ENCODE measurements at regions not wholly inside any gene's neighbourhood (a gene's known extent, or its start where the extent isn't known, plus 50 kb on each side); places are given as distances from the start of the nearest gene placed in this dataset.

- Histone ChIP-seq H3K4me1 (peaks cover 0 to 6% (median 0%) of the 10 kb centered on the region in 3 donors), H3K27me3 (no peaks in the 10 kb centered on the region), H3K9me3 (no peaks in the 10 kb centered on the region), H3K36me3 (no peaks in the 10 kb centered on the region), H3K27ac (no peak overlapping the region), H3K4me3 (no peak overlapping the region)
- DNase-seq = no peak
- TF ChIP-seq, protein P1, sequence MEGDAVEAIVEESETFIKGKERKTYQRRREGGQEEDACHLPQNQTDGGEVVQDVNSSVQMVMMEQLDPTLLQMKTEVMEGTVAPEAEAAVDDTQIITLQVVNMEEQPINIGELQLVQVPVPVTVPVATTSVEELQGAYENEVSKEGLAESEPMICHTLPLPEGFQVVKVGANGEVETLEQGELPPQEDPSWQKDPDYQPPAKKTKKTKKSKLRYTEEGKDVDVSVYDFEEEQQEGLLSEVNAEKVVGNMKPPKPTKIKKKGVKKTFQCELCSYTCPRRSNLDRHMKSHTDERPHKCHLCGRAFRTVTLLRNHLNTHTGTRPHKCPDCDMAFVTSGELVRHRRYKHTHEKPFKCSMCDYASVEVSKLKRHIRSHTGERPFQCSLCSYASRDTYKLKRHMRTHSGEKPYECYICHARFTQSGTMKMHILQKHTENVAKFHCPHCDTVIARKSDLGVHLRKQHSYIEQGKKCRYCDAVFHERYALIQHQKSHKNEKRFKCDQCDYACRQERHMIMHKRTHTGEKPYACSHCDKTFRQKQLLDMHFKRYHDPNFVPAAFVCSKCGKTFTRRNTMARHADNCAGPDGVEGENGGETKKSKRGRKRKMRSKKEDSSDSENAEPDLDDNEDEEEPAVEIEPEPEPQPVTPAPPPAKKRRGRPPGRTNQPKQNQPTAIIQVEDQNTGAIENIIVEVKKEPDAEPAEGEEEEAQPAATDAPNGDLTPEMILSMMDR (IDR thresholded peaks at IDR 0.05) = no peak
- no peak for TF ChIP-seq POLR2A (IDR thresholded peaks at IDR 0.05)
- intact Hi-C loops (cut with DNase I) = no loop called here
- 38 to 54% methylated on average over 4 of the region's 4 CpGs for WGBS, 2 donors
Observed at GRCh38 chr4:18247189-18247588, 225.6 kb upstream of the LCORL start.

DNA sequence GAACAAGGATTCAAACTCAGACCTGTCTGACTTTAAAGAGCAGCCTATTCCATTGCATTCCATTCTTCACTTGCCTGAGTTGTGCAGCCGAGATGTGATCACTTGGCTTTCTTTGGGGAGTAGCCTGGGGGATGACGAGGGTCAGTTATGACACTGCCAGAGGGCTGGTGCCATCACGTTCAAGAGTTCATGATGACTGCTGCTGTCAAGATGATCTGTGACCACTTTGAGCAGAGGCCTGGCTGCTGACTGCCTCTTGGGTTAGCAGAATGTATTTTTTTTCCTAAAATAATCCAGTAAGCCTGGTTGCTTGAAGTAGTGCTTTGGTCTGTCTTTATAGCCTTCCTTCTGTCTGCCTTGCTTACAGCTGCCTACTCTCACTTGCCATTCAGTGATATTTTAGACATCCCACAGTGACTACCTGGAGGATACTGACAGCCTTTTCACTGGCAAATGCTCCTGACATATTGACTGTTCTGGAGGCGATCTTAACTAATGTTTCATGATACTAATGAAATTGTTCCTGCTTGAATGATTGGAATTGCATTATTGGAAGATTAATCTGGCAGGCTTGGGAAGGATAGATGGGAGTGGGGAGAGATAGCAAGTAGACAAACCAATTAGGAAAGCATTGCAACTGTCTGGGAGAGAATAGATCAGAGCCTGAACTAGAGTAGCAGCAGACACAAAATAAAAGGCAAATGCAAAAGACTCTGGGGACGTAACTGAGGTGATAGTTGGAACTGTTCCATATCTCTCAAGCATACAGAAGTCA is 221.6 kb upstream of the LCORL start:
- H3K36me3 ChIP-seq = no peaks in the 10 kb centered on the region
- WGBS, 2 donors = 57 to 69% methylated on average over 5 of the region's 5 CpGs
- H3K4me3 ChIP-seq = no peak overlapping the region
- H3K27me3 ChIP-seq = no peaks in the 10 kb centered on the region
- no peaks in the 10 kb centered on the region for H3K9me3 ChIP-seq
- DNase-seq = no peak
- no peak overlapping the region for H3K27ac ChIP-seq
- peaks cover 0 to 6% (median 0%) of the 10 kb centered on the region in 3 donors for H3K4me1 ChIP-seq
- TF ChIP-seq, protein P1 (IDR thresholded peaks at IDR 0.05) = no peak
- TF ChIP-seq POLR2A (IDR thresholded peaks at IDR 0.05) = no peak
- intact Hi-C loops (cut with DNase I) = no loop called here

- no peak for TF ChIP-seq POLR2A (IDR thresholded peaks at IDR 0.05)
- TF ChIP-seq, protein P1 (IDR thresholded peaks at IDR 0.05) = no peak
- 14 to 24% methylated on average over 1 of the region's 1 CpG for WGBS, 2 donors
- Histone ChIP-seq H3K27ac (no peak overlapping the region), H3K4me1 (no peaks in the 10 kb centered on the region), H3K4me3 (no peak overlapping the region), H3K36me3 (no peaks in the 10 kb centered on the region), H3K9me3 (no peaks in the 10 kb centered on the region), H3K27me3 (no peaks in the 10 kb centered on the region)
- intact Hi-C loops (cut with DNase I) = no loop called here
- no peak for DNase-seq
Observed at GRCh38 chr4:18241727-18242126, 220.2 kb upstream of the LCORL start.

GRCh38 chr4:18234108-18234507 is 212.6 kb upstream of the LCORL start:
- H3K36me3 ChIP-seq = no peaks in the 10 kb centered on the region
- no peak for DNase-seq
- H3K9me3 ChIP-seq = no peaks in the 10 kb centered on the region
- H3K27ac ChIP-seq = no peak overlapping the region
- no peak overlapping the region for H3K4me3 ChIP-seq
- intact Hi-C loops (cut with DNase I) = no loop called here
- no peaks in the 10 kb centered on the region for H3K4me1 ChIP-seq
- TF ChIP-seq, protein P1 (IDR thresholded peaks at IDR 0.05) = no peak
- no peak for TF ChIP-seq POLR2A (IDR thresholded peaks at IDR 0.05)
- no peaks in the 10 kb centered on the region for H3K27me3 ChIP-seq

DNA sequence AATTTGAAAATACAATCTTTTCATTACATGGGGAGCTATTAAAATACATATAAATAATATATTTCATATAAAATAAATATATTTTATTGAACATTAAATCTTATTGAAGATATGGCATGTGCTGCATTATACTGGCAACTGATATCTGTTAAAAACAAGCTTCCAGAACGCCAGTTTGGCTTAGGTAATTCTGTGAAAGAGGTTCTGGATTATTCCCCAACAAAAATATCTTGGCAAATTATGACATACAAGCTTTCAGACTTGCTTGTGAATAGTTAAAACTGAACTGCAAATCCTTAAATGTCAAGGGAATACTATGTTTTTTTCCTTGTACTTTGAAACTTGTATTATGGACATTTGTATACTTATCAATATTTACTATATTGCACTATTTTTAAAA is 210.2 kb upstream of the LCORL start:
- DNase-seq = no peak
- no peak for TF ChIP-seq POLR2A (IDR thresholded peaks at IDR 0.05)
- TF ChIP-seq, protein P1 (IDR thresholded peaks at IDR 0.05) = no peak
- no peak overlapping the region for H3K4me3 ChIP-seq
- H3K27me3 ChIP-seq = no peaks in the 10 kb centered on the region
- no peak overlapping the region for H3K27ac ChIP-seq
- no peaks in the 10 kb centered on the region for H3K4me1 ChIP-seq
- 44 to 52% methylated on average over 1 of the region's 1 CpG for WGBS, 2 donors
- H3K9me3 ChIP-seq = no peaks in the 10 kb centered on the region
- no peaks in the 10 kb centered on the region for H3K36me3 ChIP-seq
- intact Hi-C loops (cut with DNase I) = no loop called here

All from esophagus squamous epithelium (tissue), 5 donors.